GM19035 (cell line): ENCODE measurements at regions not wholly inside any gene's neighbourhood (a gene's known extent, or its start where the extent isn't known, plus 50 kb on each side); places are given as distances from the start of the nearest gene placed in this dataset.

Experiments used
- ATAC-seq: cut with Tn5 transposase; IDR thresholded peaks from one replicate; pipeline ENCODE4 v1.9.1; 2021; ENCODE audit not compliant: unreplicated experiment

- no peak for ATAC-seq
Observed at GRCh38 chrX:6783912-6784311, 249.0 kb upstream of the VCX3A start.

- ATAC-seq = no peak
Observed at GRCh38 chrX:6782831-6783230, 247.9 kb upstream of the VCX3A start.

GRCh38 chrX:6778544-6779503, 243.9 kb upstream of the VCX3A start:
- no peak for ATAC-seq

GRCh38 chrX:6777238-6778002, 242.5 kb upstream of the VCX3A start:
- ATAC-seq = peak; percentile 58

GRCh38 chrX:6770936-6771335, 236.0 kb upstream of the VCX3A start:
- no peak for ATAC-seq

GRCh38 chrX:6768881-6769280, 234.0 kb upstream of the VCX3A start:
- no peak for ATAC-seq

- no peak for ATAC-seq
Observed at GRCh38 chrX:6761251-6761650, 226.3 kb upstream of the VCX3A start.

- ATAC-seq = no peak
Observed at GRCh38 chrX:6759655-6760375, 224.9 kb upstream of the VCX3A start.

- ATAC-seq = no peak
Observed at GRCh38 chrX:6758234-6758633, 223.3 kb upstream of the VCX3A start.

GRCh38 chrX:6757631-6758030, 222.7 kb upstream of the VCX3A start:
- ATAC-seq = no peak

GRCh38 chrX:6748595-6748994, 213.7 kb upstream of the VCX3A start:
- ATAC-seq = no peak

- peak; percentile 97 for ATAC-seq
Observed at GRCh38 chrX:6738518-6739470, 203.9 kb upstream of the VCX3A start.

GRCh38 chrX:6734844-6735634, 200.1 kb upstream of the VCX3A start:
- no peak for ATAC-seq

GRCh38 chrX:6732101-6732500, 197.2 kb upstream of the VCX3A start:
- ATAC-seq = peak; percentile 76

GRCh38 chrX:6729626-6730025, 194.7 kb upstream of the VCX3A start:
- no peak for ATAC-seq

- no peak for ATAC-seq
Observed at GRCh38 chrX:6718766-6719165, 183.8 kb upstream of the VCX3A start.

GRCh38 chrX:6708676-6709380, 173.9 kb upstream of the VCX3A start:
- no peak for ATAC-seq

- ATAC-seq = no peak
Observed at GRCh38 chrX:6708041-6708440, 173.1 kb upstream of the VCX3A start.

- ATAC-seq = no peak
Observed at GRCh38 chrX:6707497-6707896, 172.6 kb upstream of the VCX3A start.
